Smooth muscle cell (in vitro differentiated cells): ENCODE measurements at regions not wholly inside any gene's neighbourhood (a gene's known extent, or its start where the extent isn't known, plus 50 kb on each side); places are given as distances from the start of the nearest gene placed in this dataset.

Experiments
- DNase-seq: peaks from one replicate; lab custom pipeline; 2025; ENCODE audit not compliant: unreplicated experiment; lab: John Stamatoyannopoulos, UW
- H2AFZ ChIP-seq: fragments of 200-600 bp; sonication (generic); 2 replicates; pipeline ENCODE4 v1.6.0; 2016; ENCODE audit warnings: antibody characterized with exemption, low read depth, mild to moderate bottlenecking
- H3F3A ChIP-seq: fragments of 200-600 bp; sonication (generic); 2 replicates; pipeline ENCODE4 v1.6.0; 2017; ENCODE audit warnings: antibody characterized with exemption, low read depth
- H3K27ac ChIP-seq: fragments of 200-600 bp; sonication (generic); 2 replicates; pipeline ENCODE4 v1.5.1; 2016; ENCODE audit warnings: low read depth, mild to moderate bottlenecking
- H3K27me3 ChIP-seq: fragments of 200-600 bp; sonication (generic); 2 replicates; pipeline ENCODE4 v1.6.1; 2016; ENCODE audit warnings: low read depth, mild to moderate bottlenecking
- H3K36me3 ChIP-seq: fragments of 200-600 bp; sonication (generic); 2 replicates; pipeline ENCODE4 v1.5.1; 2016; ENCODE audit warnings: low read depth
- H3K4me1 ChIP-seq: fragments of 200-600 bp; sonication (generic); 2 replicates; pipeline ENCODE4 v1.5.1; 2016; ENCODE audit warnings: low read depth
- H3K4me2 ChIP-seq: fragments of 200-600 bp; sonication (generic); 2 replicates; pipeline ENCODE4 v1.6.0; 2016; ENCODE audit warnings: mild to moderate bottlenecking
- H3K4me3 ChIP-seq: fragments of 200-600 bp; sonication (generic); 2 replicates; pipeline ENCODE4 v1.5.1; 2016; ENCODE audit warnings: mild to moderate bottlenecking
- H3K79me2 ChIP-seq: fragments of 200-600 bp; sonication (generic); 2 replicates; pipeline ENCODE4 v1.6.0; 2016; ENCODE audit warnings: low read depth, mild to moderate bottlenecking
- H3K9ac ChIP-seq: fragments of 200-600 bp; sonication (generic); 2 replicates; pipeline ENCODE4 v1.6.0; 2016; ENCODE audit warnings: low read depth
- H3K9me3 ChIP-seq: fragments of 200-600 bp; sonication (generic); replicated peaks from 2 replicates; pipeline ENCODE4 v1.5.1; 2016; ENCODE audit warnings: low read depth
- H4K20me1 ChIP-seq: fragments of 200-600 bp; sonication (generic); 2 replicates; pipeline ENCODE4 v1.6.0; 2016; ENCODE audit warnings: low read depth
- CTCF ChIP-seq: fragments of 200-600 bp; sonication (generic); IDR thresholded peaks from 2 replicates; pipeline ENCODE4 v1.5.1; 2017; ENCODE audit warnings: borderline replicate concordance, mild to moderate bottlenecking, antibody characterized with exemption; ENCODE audit not compliant: insufficient read depth, poor library complexity, severe bottlenecking
- WGBS: methylation state at CpG from one replicate; pipeline ENCODE4 v1.1.7; 2016; ENCODE audit warnings: low lambda C conversion rate; 5-methylcytosine and 5-hydroxymethylcytosine counted together

- Histone ChIP-seq H3K36me3 (no peaks in the 10 kb centered on the region), H3K4me2 (no peak overlapping the region), H3K4me3 (no peak overlapping the region), H3K4me1 (peaks cover 6% of the 10 kb centered on the region), H3K9ac (no peak overlapping the region), H2AFZ (no peak overlapping the region), H3K27me3 (no peaks in the 10 kb centered on the region), H3K27ac (no peak overlapping the region), H4K20me1 (no peaks in the 10 kb centered on the region), H3K79me2 (no peaks in the 10 kb centered on the region), H3F3A (no peaks in the 10 kb centered on the region), H3K9me3 (no peaks in the 10 kb centered on the region)
- DNase-seq: no peak
- no peak for TF ChIP-seq CTCF
- WGBS: 86% methylated on average over 3 of the region's 3 CpGs
These were observed 1047.6 kb upstream of the AUTS2 start for GRCh38 chr7:68550635-68551034.

- Histone ChIP-seq H3F3A (no peaks in the 10 kb centered on the region), H3K4me1 (no peaks in the 10 kb centered on the region), H3K27me3 (peaks cover 9% of the 10 kb centered on the region), H3K4me2 (no peak overlapping the region), H2AFZ (no peak overlapping the region), H3K9ac (no peak overlapping the region), H3K4me3 (no peak overlapping the region), H3K27ac (no peak overlapping the region), H3K36me3 (no peaks in the 10 kb centered on the region), H3K79me2 (no peaks in the 10 kb centered on the region), H3K9me3 (no peaks in the 10 kb centered on the region), H4K20me1 (no peaks in the 10 kb centered on the region)
- 92% methylated on average over 3 of the region's 3 CpGs for WGBS
- TF ChIP-seq CTCF: no peak
- no peak for DNase-seq
These were observed 1041.7 kb upstream of the AUTS2 start for GRCh38 chr7:68556537-68556936.

- TF ChIP-seq CTCF: no peak
- Histone ChIP-seq H3K9ac (no peak overlapping the region), H3K4me2 (no peak overlapping the region), H3K79me2 (no peaks in the 10 kb centered on the region), H3K27me3 (peaks cover 9% of the 10 kb centered on the region), H3K4me1 (no peaks in the 10 kb centered on the region), H4K20me1 (no peaks in the 10 kb centered on the region), H3K36me3 (no peaks in the 10 kb centered on the region), H3K27ac (no peak overlapping the region), H3K9me3 (no peaks in the 10 kb centered on the region), H3K4me3 (no peak overlapping the region), H2AFZ (no peak overlapping the region), H3F3A (no peaks in the 10 kb centered on the region)
- no peak for DNase-seq
- 83% methylated on average over 1 of the region's 1 CpG for WGBS
These were observed 1038.8 kb upstream of the AUTS2 start for GRCh38 chr7:68559518-68559917.

- no peak for DNase-seq
These were observed 1035.9 kb upstream of the AUTS2 start for GRCh38 chr7:68562323-68562899.

More at GRCh38 chr7:68562323-68562899, 1035.9 kb upstream of the AUTS2 start:
- TF ChIP-seq CTCF: no peak
- 72% methylated on average over 6 of the region's 6 CpGs for WGBS
- no peaks in the 10 kb centered on the region for H3K36me3 ChIP-seq
- no peaks in the 10 kb centered on the region for H4K20me1 ChIP-seq
- H3K27ac ChIP-seq: no peak overlapping the region
- no peaks in the 10 kb centered on the region for H3K9me3 ChIP-seq
- H3K27me3 ChIP-seq: peaks cover 9% of the 10 kb centered on the region
- H3K4me3 ChIP-seq: no peak overlapping the region
- H3K79me2 ChIP-seq: no peaks in the 10 kb centered on the region
- no peaks in the 10 kb centered on the region for H3F3A ChIP-seq
- no peak overlapping the region for H3K9ac ChIP-seq
- no peak overlapping the region for H3K4me2 ChIP-seq
- no peak overlapping the region for H2AFZ ChIP-seq
- H3K4me1 ChIP-seq: no peaks in the 10 kb centered on the region
